EL (cell line): ENCODE measurements at regions not wholly inside any gene's neighbourhood (a gene's known extent, or its start where the extent isn't known, plus 50 kb on each side); places are given as distances from the start of the nearest gene placed in this dataset.
"Not testable (repeated sequence)": the region's sequence is repeated elsewhere in the genome, so short reads cannot be mapped to it uniquely, and the experiment has no call there.

ENCODE experiments used
- DNase-seq: peaks from one replicate; pipeline ENCODE4 v3.0.0-alpha.2; 2016

DNA sequence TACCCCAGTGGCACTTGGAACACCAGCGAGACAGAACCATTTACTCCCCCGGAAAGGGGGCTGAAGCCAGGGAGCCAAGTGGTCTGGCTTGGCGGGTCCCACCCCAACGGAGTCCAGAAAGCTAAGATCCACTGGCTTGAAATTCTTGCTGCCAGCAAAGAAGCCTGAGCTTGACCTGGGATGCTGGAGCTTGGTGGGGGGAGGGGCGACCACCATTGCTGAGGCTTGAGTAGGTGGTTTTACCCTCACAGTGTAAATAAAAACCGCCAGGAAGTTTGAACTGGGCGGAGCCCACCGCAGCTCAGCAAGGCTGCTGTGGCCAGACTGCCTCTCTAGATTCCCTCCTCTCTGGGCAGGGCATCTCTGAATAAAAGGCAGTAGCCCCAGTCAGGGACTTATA, 62.8 kb downstream of the RPS24 start:
- not testable (repeated sequence) for DNase-seq

DNA sequence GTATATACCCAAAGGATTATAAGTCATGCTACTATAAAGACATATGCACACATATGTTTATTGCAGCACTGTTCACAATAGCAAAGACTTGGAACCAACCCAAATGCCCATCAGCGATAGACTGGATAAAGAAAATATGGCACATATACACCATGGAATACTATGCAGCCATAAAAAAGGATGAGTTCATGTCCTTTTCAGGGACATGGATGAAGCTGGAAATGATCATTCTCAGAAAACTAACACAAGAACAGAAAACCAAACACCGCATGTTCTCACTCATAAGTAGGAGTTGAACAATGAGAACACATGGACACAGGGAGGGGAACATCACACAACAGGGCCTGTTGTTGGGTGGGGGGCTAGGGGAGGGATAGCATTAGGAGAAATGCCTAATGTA, 68.9 kb downstream of the RPS24 start:
- not testable (repeated sequence) for DNase-seq

DNA sequence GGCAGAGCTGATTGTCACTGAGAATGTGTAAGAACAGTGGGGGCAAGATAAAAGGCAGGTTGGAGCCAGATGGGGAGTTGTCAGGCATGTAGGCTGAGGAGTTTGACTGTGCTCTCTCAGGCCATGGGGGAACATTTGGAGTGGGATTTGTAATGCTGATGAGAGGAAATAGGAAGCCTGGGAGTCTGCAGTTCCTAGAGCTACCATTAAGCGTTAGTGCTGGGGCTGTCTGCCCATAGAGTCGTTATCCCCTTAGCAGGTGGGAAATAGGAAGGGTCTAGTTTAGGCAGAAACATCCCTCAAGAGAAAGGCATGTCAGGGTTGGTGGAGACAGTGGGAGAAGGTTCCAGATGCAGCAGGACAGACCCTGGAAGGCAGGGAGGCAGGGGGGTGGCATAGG, 75.5 kb downstream of the RPS24 start:
- DNase-seq: no peak

DNA sequence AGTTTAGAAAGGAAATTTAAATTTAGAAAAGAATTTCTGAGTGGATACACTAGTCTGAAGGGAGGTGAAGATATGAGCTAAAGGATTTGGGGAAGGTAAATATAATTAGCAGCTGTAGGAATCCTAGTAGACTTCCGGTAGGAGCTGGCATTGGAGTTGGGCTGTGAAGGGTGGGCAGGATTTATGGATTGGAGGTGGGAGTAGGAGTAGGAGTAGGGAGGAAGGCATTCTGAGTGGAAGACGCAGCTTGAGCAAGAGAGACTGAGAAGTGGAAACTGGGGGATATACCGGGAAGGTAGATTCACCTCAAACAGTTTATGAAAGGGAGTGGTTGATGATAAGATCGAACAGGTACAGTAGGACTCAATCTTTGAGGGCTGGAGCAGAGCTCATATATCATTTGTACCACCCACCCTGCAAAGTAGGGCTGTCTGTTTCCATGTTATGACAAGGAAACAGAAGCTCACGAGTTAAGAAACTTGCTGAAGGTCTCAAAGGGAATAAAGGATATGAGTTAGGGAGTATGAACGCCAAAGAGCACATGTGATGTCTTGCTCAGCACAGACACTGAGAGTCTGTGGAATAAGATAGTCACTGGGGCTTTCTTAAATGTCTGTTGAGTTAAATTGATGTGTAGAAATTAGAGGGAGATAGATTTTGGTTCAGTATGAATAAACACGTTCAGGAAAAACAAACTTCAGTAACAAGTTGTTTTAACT, 81.6 kb downstream of the RPS24 start:
- no peak for DNase-seq

DNA sequence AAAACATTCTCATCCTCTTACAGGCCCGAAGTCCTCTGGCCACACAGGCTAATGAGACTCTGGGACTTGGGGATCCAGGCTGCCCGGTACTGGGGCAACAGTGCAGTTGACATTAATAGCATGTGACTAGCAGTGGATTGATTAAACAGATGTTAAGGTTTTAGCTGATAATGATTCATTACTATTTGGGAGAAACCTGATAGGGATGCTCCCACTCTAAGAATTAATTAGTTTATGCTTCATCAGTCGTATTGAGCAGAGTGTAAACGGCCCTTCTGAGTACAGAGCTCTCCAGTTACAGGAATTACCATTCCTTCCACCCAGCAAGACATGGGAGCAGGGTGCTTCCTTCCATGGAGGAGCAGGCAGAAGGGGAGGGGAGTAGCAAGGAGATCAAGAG, 82.7 kb downstream of the RPS24 start:
- no peak for DNase-seq

DNA sequence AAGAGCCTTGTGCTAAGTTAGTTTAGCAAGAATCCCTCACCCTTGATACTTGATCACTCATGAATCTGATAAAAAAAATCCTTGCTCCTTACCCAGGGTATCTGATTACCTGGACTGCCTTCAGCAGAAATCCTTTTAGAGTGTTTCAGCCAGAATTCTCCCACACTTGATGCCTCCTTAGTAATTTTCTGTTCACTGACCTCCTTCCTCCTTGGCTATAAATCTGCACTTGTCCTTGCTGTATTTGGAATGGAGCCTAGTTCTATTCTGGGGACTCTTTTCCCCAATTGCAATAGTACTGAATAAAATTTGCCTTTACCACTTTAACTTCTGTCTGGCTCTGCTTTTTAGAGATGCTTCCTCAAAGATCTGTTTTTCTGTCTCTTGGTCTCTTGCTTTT, 84.9 kb downstream of the RPS24 start:
- no peak for DNase-seq

DNA sequence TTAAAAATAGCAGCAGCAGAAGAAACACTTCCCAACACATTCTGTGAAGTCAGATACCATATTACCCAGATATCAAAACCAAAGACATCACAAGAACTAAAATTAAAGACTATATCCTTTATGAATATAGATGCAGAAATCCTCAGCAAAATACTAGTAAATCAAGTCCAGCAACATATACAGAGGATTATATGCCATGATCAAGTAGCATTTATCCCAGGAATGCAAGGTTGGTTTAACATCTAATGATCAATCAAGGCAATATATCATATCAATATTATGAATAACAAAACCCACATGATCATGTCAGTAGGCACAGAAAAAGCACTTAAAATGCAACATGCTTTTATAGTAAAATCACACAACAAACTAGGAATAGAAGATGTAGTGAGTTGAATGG, 88.1 kb downstream of the RPS24 start:
- no peak for DNase-seq

DNA sequence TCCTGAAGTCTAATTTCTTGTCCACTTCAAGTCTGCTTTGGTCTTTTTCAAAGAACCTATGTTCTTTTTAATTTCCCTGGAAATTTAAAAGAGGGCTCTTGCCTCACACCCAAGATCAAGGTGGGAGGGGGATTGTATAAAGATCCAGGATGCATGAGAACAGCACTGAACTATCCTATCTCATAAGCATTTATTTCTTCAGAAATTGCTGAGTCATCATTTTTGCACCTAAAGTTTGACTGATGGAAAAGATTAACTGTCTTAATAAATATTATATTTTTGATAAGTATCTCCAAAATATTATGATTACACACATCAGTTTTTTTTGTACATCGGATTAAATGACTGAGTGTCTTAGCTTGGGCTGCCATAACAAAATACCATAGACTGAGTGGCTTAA, 90.5 kb downstream of the RPS24 start:
- DNase-seq: no peak

DNA sequence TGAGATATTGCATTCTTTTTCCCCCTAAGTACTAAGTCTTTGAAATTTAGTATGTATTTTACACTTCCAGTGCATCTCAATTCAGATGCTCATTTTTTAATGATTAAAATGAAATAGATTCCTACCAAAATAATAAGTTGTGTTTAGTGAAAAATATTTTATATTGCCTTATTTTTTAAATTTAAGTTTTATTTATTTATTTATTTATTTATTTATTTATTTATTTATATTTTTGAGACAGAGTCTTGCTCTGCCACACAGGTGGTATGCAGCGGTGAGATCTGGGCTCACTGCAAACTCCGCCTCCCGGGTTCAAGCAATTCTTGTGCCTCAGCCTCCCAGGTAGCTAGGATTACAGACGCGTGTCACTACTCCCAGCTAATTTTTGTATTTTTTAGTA, 95.5 kb downstream of the RPS24 start:
- DNase-seq: no peak

DNA sequence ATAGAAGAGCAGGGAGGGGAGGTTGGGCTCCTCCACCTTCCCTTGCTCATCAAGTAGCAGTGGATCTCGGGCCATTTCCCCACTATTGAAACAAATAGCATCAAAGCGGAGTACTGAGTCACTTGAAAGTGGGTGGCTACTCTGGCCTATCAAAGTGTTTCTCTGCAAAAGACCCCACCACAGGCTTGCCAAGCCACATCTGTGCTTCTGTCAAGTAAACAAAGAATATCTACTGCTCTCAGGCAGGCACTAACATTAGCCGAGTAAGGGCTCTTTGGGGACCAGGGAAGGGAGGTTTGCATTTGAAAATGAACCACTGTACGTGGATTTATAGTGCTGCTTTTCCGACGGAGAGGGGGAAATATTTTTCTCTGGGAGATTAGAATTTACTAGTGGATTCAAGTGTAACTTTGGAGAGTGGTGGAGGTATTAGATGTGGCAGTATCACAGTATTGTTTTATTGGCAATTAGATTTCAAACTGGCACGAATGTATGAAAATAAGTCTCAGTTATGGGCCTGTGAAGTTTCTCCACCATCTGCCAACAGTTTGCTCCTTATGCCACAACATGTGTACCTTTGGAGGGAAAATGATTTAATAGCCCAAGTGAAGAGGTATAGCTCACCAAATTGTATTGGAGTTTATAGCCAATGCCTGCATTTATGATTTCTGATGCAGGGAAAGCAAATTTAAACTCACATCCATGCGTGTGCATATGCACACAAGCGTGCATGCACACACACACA, 97.5 kb downstream of the RPS24 start:
- no peak for DNase-seq

DNA sequence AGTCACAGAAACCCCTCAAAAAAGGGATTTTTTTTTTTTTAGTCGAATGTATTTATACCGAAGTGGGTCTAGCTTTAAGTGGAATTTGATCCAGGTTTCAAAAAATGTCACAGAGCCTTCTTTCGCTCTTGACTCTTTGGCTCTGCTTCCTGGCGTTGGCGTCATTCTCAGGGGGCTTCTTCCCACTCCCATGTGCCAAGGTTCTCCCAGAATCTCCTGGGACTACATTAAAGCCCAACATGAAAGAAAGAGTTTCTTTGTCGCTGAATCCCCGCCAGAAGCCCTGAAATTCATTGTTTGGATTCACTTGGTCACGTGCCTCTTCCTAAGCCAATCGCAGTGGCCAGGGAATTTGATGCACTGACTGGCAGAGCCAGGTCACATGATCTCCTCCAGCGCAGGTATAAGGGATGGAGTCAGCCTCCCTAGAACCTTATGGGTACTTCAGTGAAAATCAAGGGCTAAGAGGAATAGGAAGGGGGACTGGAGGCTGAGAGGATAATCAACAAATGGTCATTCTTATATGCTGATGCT, 101.2 kb downstream of the RPS24 start:
- no peak for DNase-seq

DNA sequence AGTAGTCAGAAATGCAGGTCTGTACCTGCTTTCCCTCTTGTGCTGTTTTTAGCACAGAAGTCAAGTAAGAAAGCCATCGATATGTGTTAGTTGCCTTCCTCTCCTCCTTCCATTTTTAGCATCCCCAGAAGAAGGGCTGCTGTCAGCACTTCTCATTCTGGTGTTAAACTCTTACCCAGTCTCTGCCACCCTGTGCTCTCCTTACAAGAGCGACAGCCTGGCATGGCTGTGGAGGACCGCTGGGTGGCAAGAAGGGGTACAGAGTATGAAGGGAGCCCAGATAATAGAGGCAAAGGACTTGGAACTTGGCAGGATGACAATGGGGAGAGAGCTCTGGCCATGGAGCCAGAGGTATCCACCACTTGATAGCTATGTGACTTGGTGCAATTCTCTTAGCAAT, 103.5 kb downstream of the RPS24 start:
- no peak for DNase-seq

DNA sequence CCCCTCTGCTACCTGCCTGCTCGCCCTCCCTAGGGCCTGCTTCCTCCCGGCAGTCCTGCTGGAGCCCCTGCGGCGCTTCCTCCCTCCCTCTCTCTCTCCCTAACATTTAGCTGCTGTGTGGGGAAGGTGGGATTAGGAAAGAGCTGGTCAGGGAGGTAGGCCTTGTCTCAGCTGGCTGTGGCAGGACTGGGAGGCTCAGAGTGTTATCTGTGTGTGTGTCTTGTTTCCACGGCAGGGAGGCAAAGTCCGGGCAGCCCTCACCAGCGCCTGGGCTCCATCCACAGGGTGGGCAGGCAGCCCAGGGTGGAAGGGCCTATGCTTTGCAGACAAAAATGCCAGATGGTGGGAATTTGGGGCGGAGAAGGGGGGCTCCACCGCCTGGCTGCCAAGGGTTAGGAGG, 105.7 kb downstream of the RPS24 start:
- no peak for DNase-seq

DNA sequence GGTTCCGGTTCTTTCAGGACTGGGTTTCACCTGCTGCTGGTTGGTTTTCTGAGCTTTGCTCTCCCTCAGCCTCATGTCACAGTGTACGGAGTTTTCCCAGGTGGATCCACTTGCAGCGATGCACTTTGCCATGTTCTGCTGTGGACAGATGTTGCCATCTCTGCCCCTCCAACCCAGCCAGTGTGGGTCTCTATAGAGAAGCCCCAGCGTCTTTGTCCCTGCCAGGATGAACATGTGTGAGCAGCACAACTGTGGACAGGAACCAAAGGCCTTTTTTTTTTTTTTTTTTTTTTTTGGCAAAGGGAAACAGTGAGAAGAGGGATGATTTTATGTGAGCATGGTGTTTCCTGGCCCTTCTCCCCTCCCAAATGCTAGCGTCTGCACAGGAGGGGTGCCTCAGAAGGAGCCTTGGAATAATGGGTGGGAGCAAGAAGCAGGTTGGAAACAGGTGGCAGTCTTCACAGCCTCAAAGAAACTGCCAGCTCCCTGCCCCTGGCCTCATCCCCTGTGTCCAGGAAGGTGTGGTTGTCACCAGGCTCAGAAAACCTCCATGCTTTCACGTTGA, 106.5 kb downstream of the RPS24 start:
- DNase-seq: no peak

DNA sequence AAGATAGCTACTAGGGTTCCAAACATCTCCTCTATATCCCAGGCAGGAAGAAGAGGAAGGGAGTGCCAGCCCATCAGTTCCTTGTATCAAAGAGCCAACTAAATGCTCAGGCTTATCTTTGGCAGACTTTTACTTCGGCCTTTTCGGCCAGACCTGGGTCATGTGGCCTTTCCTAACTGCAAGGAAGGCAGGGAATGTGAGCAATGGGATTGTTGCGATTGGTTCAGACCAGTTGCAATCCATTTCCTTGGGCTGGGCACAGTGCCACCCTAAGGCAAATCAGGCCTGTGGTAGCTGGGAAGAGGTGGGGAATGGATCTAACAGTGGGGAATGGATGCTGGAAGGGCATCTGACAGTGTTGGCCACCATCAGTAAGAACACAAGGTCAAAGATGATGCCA, 109.9 kb downstream of the RPS24 start:
- DNase-seq: no peak

DNA sequence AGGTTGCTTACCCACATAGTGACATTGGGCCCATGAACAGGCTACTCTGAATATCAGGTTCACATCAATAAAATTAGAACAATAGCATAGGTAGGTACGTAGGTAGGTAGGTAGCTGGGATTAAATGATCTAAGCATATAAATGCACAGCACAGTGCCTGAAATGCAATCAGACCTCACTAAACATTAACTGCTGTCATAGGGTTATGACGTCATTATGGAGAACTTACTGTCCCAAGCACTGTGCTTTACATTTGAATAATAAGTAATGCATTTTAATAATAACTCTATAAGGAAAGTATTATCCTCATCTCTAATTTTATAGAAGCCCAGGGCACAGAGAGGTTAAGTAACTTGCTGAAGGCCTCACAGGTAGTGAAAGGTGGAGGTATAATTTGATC, 112.5 kb downstream of the RPS24 start:
- DNase-seq: no peak

DNA sequence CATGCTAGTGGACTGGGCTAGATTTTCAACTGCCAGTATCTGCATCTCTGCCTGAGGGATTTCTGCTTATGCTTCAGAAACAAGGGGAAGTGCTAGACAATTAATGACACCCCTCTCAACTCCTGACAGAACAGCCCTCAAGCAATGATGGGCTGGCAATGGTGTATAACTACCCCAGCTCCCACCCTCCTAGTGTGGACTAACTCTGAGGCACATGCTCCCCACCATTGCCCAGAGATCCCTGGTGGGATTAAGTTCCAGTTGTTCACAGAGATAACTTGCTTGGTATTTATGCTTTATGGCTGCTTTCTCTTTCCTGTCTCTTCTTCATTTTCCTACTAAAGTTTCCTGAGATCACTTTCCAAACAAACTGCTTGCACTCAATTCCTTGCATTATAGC, 113.5 kb downstream of the RPS24 start:
- DNase-seq: no peak

DNA sequence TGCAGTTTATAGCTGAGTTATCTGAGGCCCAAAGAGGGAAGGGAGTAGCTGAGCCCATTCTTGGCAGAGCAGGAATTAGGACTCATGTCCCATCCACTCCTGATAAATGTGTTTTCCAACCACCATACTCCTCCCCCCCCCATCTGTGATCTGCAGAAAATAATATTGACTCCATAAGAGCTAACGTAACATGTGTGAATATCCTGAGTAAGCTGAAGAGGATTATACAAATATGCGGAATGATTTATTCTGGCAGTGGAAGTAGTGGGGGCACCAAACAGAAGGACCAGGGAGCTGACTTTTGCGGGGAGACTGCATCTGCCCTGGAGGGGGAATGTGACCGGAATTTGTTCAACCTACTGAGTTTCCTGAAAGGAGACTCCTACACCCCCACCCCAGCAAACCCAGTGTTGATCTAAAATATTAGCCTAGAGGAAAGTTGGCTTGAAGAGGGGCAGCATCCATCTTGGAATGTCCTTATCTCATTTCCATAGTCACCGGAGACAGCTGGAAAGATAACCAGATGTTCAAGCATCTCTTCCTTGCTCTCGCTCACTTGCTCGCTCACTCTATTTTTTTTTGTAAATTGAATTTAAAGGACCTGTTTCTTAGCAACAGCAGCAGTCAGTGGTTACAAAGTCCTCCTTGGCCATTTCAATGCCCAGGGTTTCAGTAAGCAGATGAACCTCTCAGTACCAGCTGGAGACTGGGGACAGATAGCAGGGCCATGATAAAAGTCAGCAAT, 114.7 kb downstream of the RPS24 start:
- DNase-seq: no peak

DNA sequence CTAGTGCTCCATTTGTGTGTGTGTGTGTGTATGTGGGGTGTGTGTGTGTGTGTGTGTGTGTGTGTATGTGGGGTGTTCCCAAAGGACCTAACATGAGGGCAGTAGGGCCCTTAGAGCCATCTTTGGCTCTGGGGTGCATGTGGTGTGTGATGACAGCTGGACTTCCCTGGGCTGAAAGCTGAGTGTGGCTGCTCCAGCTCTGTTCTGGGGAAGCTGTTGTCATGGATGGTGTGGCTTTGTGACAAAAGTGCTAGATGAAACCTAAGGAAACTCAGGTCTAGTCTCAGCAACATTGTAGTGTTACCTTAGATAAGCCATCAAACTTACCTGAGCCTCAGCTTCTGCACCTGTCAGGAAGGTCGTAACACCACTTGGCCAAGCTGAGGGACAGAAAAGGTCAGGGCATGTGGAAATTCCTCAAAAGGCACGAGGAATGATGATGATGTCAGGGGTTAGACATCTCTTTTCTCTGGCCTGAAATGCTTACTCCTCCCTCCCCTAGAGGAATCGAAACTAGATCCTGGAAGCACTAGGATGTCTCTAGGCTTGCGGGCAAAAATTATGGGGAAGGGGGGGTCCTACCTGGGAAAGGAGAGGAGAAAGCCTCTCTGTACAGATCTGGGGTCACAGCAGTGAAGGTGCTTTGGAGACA, 115.4 kb downstream of the RPS24 start:
- peak; percentile 78 for DNase-seq

DNA sequence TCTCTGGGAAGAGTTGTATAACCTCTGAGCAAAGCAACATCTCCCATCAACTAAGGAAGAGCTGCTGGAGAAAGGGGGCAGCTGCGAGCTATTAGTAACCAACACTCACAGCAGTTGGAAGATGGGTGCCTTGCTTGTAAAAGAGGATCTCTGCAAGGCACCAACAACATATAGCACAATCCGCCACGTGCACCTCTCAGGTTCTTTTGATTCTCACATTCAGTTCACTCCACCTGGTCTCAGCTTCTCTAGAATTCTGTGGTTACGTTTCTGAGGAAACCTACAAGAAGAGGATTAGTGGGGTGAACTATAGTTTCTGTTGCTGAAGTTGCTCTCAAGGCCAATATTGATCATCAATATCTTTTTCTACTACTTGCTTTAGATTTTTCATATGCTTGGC, 117.1 kb downstream of the RPS24 start:
- no peak for DNase-seq

DNA sequence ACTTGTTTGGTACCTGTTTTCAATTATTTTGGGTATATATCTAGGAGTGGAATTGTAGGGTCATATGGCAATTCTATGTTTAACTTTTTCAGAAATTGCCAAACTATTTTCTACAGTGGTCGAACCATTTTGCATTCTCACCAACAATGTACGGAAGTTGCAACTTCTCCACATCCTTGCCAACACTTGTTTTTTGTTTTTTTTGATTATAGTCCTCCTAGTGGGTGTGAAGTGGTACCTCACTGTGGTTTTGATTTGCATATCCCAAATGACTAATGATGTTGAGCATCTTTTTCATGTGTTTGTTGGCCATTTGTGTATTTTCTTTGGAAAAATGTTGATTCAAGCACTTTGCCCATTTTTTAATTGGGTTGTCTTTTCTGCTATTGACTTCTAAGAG, 122.1 kb downstream of the RPS24 start:
- no peak for DNase-seq

DNA sequence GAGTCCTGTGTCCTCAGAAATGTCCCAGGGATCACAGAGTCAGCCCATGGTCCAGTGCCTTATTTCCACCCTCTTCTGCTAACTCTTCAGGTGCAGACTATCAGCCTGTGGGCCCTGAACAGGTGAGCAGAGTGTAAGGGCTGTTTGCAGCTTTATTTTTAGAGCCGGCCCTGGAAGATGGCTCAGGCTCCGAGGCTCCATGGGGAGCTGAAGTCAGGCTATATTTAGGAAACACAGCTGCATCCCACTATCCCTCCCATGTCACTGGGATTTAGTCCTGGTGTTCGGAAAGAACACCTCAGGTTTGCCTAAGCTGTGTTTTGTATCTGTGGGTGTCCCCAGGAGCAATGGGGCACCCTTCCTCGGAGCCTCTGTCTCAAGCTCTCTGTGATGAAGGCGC, 126.9 kb downstream of the RPS24 start:
- no peak for DNase-seq

DNA sequence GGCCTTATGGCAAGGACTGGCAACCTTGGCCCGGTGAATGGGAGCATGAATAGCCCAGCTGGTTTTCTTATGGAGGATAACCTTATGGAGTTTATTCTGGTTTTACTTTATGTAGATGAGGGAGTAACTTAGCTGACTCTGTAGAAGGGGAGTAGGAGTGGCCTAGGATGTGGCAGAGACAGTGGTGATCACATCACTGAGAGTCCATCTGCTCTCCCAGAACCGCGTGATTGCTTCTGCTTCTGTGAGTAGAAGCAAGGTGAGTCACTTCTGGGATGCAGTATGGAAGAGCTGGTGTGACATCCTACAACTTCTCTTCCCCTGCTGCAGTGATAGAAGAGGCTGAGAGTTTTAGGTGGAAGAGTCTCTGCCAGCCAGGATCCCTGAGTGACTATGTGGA, 129.2 kb downstream of the RPS24 start:
- DNase-seq: peak; percentile 12
